ENCODE measurements at regions not wholly inside any gene's neighbourhood (a gene's known extent, or its start where the extent isn't known, plus 50 kb on each side); places are given as distances from the start of the nearest gene placed in this dataset.
A peak's percentile ranks its signal among the peaks of the same experiment; 100 is the strongest.

GRCh38 chr14:61877768-61878167 lies 115.5 kb downstream of the SNAPC1 start:
- Histone ChIP-seq H3K36me3 (ENCODE audit: control insufficient read depth in 1 of 2, insufficient read depth in 2 of 2, low read length in 2 of 2) (no peaks in the 10 kb centered on the region), H2BK120ac (ENCODE audit: insufficient read depth, low read length, poor library complexity) (no peak overlapping the region), H3K23ac (ENCODE audit: low read length) (no peak overlapping the region), H3K27ac (ENCODE audit: low read depth, low read length) (no peak overlapping the region), H2BK5ac (ENCODE audit: low read depth, low read length, poor library complexity) (no peak overlapping the region), H3K9me3 (ENCODE audit: insufficient read depth, low read depth, low read length) (no peaks in the 10 kb centered on the region), H4K12ac (ENCODE audit: low read depth, low read length) (no peak overlapping the region), H3K4ac (ENCODE audit: low read depth, low read length) (no peak overlapping the region), H2AFZ (ENCODE audit: insufficient read depth, low read length, poor library complexity) (no peak overlapping the region), H3K4me1 (ENCODE audit: control insufficient read depth in 1 of 2, insufficient read depth in 2 of 2, low read length in 2 of 2) (no peaks in the 10 kb centered on the region), H3K9ac (ENCODE audit: low read length) (peak overlapping the region; percentile 49), H3K18ac (ENCODE audit: low read length) (no peak overlapping the region), H3K14ac (ENCODE audit: low read length) (no peak overlapping the region), H3K79me2 (ENCODE audit: control insufficient read depth, insufficient read depth, low read length, poor library complexity) (no peaks in the 10 kb centered on the region), H3K4me2 (ENCODE audit: low read length) (no peak overlapping the region), H3K79me1 (ENCODE audit: low read length) (no peaks in the 10 kb centered on the region), H4K8ac (ENCODE audit: low read depth, low read length) (no peak overlapping the region), H3K4me3 (ENCODE audit: low read depth, low read length) (no peak overlapping the region), H2AK5ac (ENCODE audit: low read length) (no peak overlapping the region), H3K27me3 (ENCODE audit: insufficient read depth, low read length) (no peaks in the 10 kb centered on the region), H4K91ac (ENCODE audit: low read depth, low read length) (no peak overlapping the region), H2BK12ac (ENCODE audit: low read length) (no peak overlapping the region)
- no peak for DNase-seq
- no CpG with 5 or more reads among the region's 5 CpGs for WGBS (ENCODE audit: extremely low coverage, insufficient coverage, insufficient read length)

- Histone ChIP-seq H2BK5ac (ENCODE audit: low read depth, low read length, poor library complexity) (no peak overlapping the region), H3K27ac (ENCODE audit: low read depth, low read length) (no peak overlapping the region), H2AFZ (ENCODE audit: insufficient read depth, low read length, poor library complexity) (no peak overlapping the region), H3K36me3 (ENCODE audit: control insufficient read depth in 1 of 2, insufficient read depth in 2 of 2, low read length in 2 of 2) (no peaks in the 10 kb centered on the region), H3K27me3 (ENCODE audit: insufficient read depth, low read length) (no peaks in the 10 kb centered on the region), H4K12ac (ENCODE audit: low read depth, low read length) (no peak overlapping the region), H3K79me1 (ENCODE audit: low read length) (no peaks in the 10 kb centered on the region), H3K23ac (ENCODE audit: low read length) (no peak overlapping the region), H3K4me3 (ENCODE audit: low read depth, low read length) (no peak overlapping the region), H4K8ac (ENCODE audit: low read depth, low read length) (no peak overlapping the region), H2AK5ac (ENCODE audit: low read length) (no peak overlapping the region), H3K4ac (ENCODE audit: low read depth, low read length) (no peak overlapping the region), H3K9me3 (ENCODE audit: insufficient read depth, low read depth, low read length) (no peaks in the 10 kb centered on the region), H2BK12ac (ENCODE audit: low read length) (no peak overlapping the region), H3K9ac (ENCODE audit: low read length) (no peak overlapping the region), H3K4me1 (ENCODE audit: control insufficient read depth in 1 of 2, insufficient read depth in 2 of 2, low read length in 2 of 2) (no peaks in the 10 kb centered on the region), H3K18ac (ENCODE audit: low read length) (no peak overlapping the region), H2BK120ac (ENCODE audit: insufficient read depth, low read length, poor library complexity) (no peak overlapping the region), H3K14ac (ENCODE audit: low read length) (no peak overlapping the region), H3K4me2 (ENCODE audit: low read length) (no peak overlapping the region), H4K91ac (ENCODE audit: low read depth, low read length) (no peak overlapping the region), H3K79me2 (ENCODE audit: control insufficient read depth, insufficient read depth, low read length, poor library complexity) (no peaks in the 10 kb centered on the region)
- DNase-seq, result no peak
- no CpG with 5 or more reads among the region's 1 CpG for WGBS (ENCODE audit: extremely low coverage, insufficient coverage, insufficient read length)
These were observed 116.7 kb downstream of the SNAPC1 start for GRCh38 chr14:61878931-61879330.

DNA sequence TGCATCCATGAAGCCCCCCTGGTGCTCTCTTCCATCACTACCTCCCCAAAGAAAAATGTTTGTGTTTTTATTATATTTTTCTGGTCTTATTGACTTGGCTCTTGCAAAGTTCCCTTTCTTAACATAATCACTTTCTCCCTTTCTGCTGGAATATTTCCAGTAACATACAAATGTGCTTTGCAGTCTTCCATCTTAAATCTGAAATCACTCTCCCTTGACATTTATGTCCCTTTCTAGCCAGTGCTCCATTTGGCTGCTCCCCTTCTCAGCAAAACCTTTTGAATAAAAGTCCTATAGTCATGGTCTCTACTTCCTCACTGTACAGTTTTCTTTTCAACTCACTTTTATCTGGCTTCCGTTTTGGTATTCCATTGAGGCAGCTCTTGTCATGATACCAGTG lies 118.8 kb downstream of the SNAPC1 start:
- no peak for DNase-seq
- Histone ChIP-seq H4K12ac (ENCODE audit: low read depth, low read length) (no peak overlapping the region), H3K4ac (ENCODE audit: low read depth, low read length) (no peak overlapping the region), H2BK12ac (ENCODE audit: low read length) (no peak overlapping the region), H2BK120ac (ENCODE audit: insufficient read depth, low read length, poor library complexity) (no peak overlapping the region), H3K14ac (ENCODE audit: low read length) (no peak overlapping the region), H3K9ac (ENCODE audit: low read length) (no peak overlapping the region), H3K79me2 (ENCODE audit: control insufficient read depth, insufficient read depth, low read length, poor library complexity) (no peaks in the 10 kb centered on the region), H2BK5ac (ENCODE audit: low read depth, low read length, poor library complexity) (no peak overlapping the region), H3K4me3 (ENCODE audit: low read depth, low read length) (no peak overlapping the region), H3K4me1 (ENCODE audit: control insufficient read depth in 1 of 2, insufficient read depth in 2 of 2, low read length in 2 of 2) (no peaks in the 10 kb centered on the region), H3K36me3 (ENCODE audit: control insufficient read depth in 1 of 2, insufficient read depth in 2 of 2, low read length in 2 of 2) (no peaks in the 10 kb centered on the region), H3K27ac (ENCODE audit: low read depth, low read length) (no peak overlapping the region), H2AK5ac (ENCODE audit: low read length) (no peak overlapping the region), H3K23ac (ENCODE audit: low read length) (no peak overlapping the region), H3K79me1 (ENCODE audit: low read length) (no peaks in the 10 kb centered on the region), H4K91ac (ENCODE audit: low read depth, low read length) (no peak overlapping the region), H3K9me3 (ENCODE audit: insufficient read depth, low read depth, low read length) (no peaks in the 10 kb centered on the region), H3K27me3 (ENCODE audit: insufficient read depth, low read length) (no peaks in the 10 kb centered on the region), H2AFZ (ENCODE audit: insufficient read depth, low read length, poor library complexity) (no peak overlapping the region), H4K8ac (ENCODE audit: low read depth, low read length) (no peak overlapping the region), H3K18ac (ENCODE audit: low read length) (no peak overlapping the region), H3K4me2 (ENCODE audit: low read length) (no peak overlapping the region)
- no CpG with 5 or more reads among the region's 1 CpG for WGBS (ENCODE audit: extremely low coverage, insufficient coverage, insufficient read length)

DNA sequence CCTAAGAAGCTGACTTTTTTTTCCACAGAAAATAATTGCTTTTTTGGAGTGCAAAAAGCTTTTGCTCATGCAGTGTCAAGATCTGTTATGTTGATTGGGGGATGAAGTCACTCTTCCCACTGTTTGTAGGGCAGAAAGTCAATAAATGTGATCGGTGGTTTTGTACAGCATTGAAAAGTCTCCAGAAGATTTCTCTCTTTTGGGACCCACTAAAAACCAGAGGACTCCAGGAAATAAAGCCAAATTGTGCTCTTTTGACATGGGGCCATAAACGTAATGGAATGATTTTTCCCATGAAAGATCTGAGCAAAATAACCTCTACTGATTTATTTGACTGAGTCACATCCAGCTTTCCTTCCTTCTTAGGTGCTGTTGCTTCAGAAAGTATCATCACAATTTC lies 122.5 kb downstream of the SNAPC1 start:
- Histone ChIP-seq H3K14ac (ENCODE audit: low read length) (no peak overlapping the region), H3K27me3 (ENCODE audit: insufficient read depth, low read length) (no peaks in the 10 kb centered on the region), H4K91ac (ENCODE audit: low read depth, low read length) (no peak overlapping the region), H3K36me3 (ENCODE audit: control insufficient read depth in 1 of 2, insufficient read depth in 2 of 2, low read length in 2 of 2) (no peaks in the 10 kb centered on the region), H3K4me2 (ENCODE audit: low read length) (no peak overlapping the region), H3K4ac (ENCODE audit: low read depth, low read length) (no peak overlapping the region), H3K27ac (ENCODE audit: low read depth, low read length) (no peak overlapping the region), H4K8ac (ENCODE audit: low read depth, low read length) (no peak overlapping the region), H3K9me3 (ENCODE audit: insufficient read depth, low read depth, low read length) (no peaks in the 10 kb centered on the region), H2BK5ac (ENCODE audit: low read depth, low read length, poor library complexity) (no peak overlapping the region), H3K4me1 (ENCODE audit: control insufficient read depth in 1 of 2, insufficient read depth in 2 of 2, low read length in 2 of 2) (no peaks in the 10 kb centered on the region), H2AFZ (ENCODE audit: insufficient read depth, low read length, poor library complexity) (no peak overlapping the region), H2BK12ac (ENCODE audit: low read length) (no peak overlapping the region), H3K9ac (ENCODE audit: low read length) (no peak overlapping the region), H3K79me1 (ENCODE audit: low read length) (no peaks in the 10 kb centered on the region), H2BK120ac (ENCODE audit: insufficient read depth, low read length, poor library complexity) (no peak overlapping the region), H3K79me2 (ENCODE audit: control insufficient read depth, insufficient read depth, low read length, poor library complexity) (no peaks in the 10 kb centered on the region), H3K18ac (ENCODE audit: low read length) (no peak overlapping the region), H3K4me3 (ENCODE audit: low read depth, low read length) (no peak overlapping the region), H4K12ac (ENCODE audit: low read depth, low read length) (no peak overlapping the region), H2AK5ac (ENCODE audit: low read length) (no peak overlapping the region), H3K23ac (ENCODE audit: low read length) (no peak overlapping the region)
- no CpG with 5 or more reads among the region's 2 CpGs for WGBS (ENCODE audit: extremely low coverage, insufficient coverage, insufficient read length)
- DNase-seq, result no peak

Measured in trophoblast cell (in vitro differentiated cells and primary cell).